ENCODE measurements at regions not wholly inside any gene's neighbourhood (a gene's known extent, or its start where the extent isn't known, plus 50 kb on each side); places are given as distances from the start of the nearest gene placed in this dataset.

DNA sequence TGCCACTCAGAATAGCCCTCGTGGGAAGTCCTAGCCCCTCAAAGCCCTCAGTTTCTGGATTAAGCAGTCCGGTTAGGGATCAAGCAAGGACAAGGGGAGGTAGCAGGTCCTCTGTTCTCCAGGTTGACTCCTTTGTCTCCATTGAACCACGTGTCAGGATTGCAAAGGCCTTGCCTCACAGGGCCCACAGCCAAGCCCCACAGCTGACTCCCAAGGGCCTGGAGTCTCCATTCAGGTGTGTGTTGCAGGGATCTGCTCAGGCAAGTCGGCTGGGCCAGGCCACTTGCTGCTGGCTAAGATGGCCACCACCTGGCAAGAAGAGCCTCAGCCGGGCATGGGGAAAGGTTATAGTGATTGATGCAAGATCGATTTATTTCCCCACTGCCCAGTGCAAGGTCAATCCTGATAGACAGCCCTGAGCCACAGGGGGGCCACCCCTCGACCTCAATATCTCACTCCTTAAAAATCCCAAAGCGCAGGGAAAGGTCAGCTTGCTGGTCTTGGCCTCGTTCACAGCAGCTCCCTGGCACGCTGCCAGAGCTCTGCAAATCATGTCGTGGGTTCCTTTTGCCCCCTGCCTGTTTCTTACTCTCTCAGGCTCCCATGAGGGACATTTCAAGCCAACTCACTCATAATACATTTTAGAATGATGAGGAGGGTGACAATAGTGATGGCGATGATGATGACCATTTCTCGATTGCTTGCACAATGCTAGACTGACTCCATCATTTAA is 75.9 kb downstream of the EDN3 start:
- DNase-seq = no peak

- no peak for DNase-seq
These were observed 76.6 kb downstream of the EDN3 start for GRCh38 chr20:59376998-59377397.

DNA sequence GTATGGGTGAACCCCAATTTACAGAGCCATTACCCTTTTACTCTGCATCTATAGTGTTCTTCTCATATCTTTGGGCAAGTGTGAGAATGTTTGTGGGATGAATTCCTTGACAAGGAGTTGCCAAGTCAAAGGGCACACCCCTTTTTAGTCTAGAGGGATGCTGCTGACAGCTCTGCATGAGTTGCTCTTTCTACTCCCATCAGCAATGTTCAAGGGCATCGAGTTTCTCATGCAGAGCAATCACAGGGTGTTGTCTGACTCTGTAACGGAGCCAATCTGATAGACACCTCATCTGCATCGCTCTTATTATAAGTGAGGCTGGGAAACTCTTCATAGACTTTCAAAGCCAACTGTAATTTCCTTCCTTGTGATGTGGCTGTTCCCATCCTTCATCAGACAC is 77.4 kb downstream of the EDN3 start:
- DNase-seq = no peak

DNA sequence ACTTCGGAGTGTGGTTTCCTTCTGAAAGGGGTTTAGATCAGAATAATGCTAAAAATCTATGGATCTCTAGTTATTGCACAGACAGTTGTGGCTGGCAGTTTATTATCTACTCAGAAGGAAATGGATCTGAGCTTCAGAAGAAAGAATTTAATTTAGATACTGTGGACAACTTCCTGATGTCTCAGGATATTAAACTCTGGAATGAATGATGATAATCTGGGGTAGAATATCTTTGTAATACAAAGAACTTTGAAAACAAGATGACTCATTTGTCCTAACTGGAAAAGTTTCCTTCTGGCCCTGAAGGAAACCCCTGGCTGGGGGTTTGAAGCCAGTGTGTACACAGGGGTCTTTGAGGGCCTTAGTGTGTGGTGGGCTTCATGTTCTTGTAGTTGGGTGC is 78.0 kb downstream of the EDN3 start:
- DNase-seq = no peak

- no peak for DNase-seq
These were observed 78.6 kb downstream of the EDN3 start for GRCh38 chr20:59378966-59379365.

DNA sequence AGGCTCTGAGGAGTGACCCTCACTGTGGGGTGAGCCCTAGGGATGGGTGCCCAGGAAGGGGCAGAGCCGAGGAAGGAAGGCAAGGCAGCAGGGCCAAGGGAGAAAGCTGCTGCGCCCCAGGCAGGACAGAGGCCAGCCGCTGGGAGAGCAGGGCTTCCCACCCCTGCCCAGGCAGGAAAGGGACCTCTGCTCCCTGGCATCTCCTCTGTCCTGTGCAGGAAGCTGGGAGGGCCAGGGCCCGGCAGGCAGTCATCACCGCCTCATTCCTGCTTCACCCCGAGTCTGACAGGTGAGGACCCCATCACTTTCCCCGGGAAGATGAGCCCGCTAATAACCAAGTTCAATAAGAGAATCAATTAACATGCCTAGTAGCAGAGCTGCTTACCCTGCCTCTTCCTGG is 81.3 kb downstream of the EDN3 start:
- no peak for DNase-seq

DNA sequence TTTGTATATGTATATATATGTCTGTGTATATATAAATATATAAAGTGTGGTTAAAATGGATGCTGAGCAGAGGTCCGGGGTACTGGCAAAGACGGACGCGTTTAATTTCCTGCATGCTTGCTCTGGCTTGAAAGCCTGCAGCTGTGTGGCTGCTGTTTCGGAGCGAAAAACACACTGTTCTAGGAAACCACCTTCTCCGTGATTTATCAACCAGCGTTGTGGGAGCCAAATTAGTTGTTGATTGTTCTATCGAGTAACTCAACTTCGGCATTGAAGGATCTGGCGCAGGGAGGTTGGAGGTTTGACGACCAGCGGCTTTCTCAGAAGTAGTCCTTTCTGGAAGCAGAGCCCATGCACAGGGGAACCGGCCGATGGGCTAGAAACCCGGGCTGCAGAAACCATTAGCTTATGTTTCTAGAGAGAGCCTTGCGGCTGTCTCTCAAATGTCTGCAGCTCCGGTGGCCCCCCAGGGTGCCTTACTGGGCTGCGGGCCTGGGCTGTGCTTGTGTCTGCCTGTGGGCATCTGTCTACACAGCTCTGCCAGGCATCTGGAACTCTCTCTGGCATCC is 81.8 kb downstream of the EDN3 start:
- DNase-seq = no peak

DNA sequence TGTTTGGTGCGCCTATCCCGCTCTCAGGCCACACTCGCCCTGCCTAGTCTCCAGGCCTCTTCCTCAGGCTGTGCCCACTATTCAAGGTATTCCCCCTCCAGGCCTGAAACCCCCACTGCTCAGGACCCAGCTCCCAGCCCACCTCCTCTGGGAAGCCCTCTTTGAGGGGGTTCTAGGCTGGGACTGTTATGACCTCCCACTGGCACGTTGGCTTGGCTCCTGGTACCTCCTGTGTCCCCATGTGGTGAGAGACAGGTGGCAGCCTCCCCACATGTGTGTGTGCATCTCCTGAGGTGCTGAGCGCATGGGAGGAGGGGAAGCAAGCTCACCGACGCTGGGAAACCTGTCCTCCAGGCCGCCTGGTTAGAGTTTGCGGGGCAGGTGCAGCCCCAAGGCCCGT is 82.5 kb downstream of the EDN3 start:
- no peak for DNase-seq

DNA sequence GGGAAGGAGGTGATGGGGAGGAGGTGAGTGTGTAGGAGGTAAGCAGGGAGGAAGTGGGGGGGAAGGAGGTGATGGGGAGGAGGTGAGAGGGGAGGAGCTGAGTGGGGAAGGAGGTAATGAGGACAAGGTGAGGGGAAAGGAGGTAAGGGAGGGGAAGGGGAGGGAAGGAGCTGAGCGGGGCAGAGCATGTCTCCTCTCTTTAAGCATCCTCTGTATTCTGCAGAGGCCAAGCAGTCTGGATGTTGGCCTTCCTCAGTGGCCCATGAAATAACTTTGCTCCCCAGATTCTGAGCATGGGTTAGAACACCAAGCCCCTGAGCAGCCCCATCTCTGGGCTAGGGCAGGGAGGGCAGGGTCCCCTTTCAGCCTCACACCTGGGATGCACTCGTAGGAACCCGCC is 84.6 kb downstream of the EDN3 start:
- DNase-seq = no peak

DNA sequence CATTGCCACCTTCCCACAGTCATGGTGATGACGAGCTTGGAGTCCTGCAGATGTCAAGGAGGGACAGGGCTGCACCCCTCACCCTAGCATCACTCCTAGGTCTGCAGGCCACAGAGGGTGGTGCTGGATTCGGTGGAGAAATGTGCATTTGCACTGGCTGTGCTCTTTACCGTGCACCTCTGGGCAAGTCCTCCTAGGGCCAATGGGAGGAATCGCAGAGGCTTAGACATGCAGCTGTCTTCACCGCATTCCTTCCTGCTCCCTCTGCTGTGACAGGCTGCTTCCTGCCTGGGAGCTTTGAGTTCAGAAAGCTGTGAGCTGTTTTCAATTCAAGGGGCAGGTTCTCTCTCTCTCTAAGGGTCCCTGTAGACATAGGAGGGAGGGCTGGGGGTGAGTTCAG is 85.1 kb downstream of the EDN3 start:
- no peak for DNase-seq

DNA sequence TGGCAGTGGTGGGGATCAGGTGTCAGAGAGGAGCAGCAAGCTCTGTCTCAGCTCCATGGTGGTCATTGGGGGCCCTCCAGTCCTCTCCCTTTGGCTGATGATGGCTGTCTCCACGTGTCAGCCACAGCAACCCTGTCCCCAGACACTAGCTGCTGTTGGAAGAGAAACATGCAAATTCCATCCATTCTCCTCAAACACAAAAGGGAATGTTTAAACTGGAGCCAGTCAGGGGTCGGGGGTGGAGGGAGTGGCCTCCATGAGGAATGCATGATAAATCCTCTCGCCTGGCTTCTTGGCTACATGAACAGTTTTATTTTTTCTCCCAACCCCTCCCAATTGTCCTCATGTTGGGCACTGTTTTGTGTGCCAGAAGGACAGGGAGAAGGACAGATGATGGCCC is 86.4 kb downstream of the EDN3 start:
- no peak for DNase-seq

GRCh38 chr20:59387891-59388290 is 87.5 kb downstream of the EDN3 start:
- no peak for DNase-seq

DNA sequence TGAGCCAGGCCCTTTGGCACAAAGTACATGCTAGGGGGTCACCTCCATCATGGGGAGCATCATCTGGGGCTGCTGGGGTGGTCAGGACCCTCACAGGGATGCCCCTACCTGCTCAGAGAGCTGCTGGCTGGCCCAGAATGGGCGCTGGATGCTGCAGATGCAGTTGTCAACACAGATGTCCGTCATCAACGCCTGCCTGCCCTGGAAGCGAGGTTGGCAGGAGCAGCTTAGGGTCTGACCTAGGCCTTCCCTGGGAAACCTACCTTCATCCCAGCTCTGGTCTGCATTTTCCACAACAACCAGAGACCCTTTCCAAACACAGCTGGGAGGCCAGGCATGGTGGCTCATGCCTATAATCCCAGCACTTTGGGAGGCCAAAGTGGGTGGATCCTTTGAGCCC is 88.0 kb downstream of the EDN3 start:
- no peak for DNase-seq

GRCh38 chr20:59390437-59390836 is 90.0 kb downstream of the EDN3 start:
- no peak for DNase-seq

DNA sequence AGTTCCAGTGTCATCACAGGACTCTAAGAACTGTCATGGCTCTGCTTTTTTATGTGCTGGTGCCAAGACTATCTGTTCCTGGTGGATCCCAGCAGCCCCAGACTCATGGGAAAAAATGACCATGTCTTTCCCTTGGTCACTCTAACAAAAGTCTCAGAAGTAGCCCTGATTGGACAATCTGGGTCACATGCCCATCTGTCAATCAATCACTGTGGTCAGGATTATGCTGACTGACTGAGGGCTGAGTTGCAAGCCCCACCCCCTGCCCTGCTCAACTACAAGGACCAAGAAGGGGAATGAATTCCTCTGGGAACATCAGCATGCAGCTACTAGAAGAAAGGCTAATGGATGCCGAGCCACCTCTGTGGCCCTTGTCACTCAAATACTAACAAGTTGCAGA is 91.6 kb downstream of the EDN3 start:
- no peak for DNase-seq

DNA sequence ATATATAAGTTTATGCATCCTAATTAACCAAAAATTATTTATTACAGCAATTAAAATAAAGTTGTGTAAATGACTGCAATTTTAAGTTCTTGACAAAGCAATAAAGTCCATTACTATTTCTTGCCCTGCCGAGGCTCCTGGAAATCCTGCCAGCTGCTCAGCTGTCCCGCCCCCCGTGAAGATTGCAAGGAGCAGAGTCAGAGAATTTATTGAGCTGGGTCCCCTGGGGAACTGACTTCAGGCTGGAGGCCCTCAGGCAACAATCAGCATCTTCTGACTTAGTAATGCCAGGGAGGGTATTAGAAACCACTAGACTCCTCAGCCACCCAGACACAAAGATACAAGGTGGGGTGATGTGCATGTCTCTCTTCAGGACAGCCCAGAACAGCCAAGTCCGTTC is 92.3 kb downstream of the EDN3 start:
- DNase-seq = no peak

DNA sequence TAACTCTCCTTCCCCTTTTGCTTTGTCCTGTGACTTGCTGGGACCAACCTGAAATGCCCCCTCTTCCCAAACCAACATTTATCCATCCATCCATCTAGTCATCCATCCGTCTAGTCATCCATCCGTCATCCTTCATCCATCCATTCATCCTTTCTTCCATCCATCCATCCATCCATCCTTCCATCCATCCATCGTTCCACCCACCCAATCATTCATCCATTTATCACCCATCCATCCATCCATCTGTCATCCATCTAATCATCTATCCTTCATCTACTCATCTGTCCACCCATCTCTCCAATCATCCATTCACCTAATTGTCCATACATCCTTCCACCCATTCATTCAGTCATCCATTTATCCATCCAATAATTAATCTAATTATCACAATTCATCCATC is 92.7 kb downstream of the EDN3 start:
- DNase-seq = no peak

- DNase-seq = no peak
These were observed 95.3 kb downstream of the EDN3 start for GRCh38 chr20:59395729-59396128.

- DNase-seq = no peak
These were observed 98.3 kb downstream of the EDN3 start for GRCh38 chr20:59398537-59399205.

- no peak for DNase-seq
These were observed 99.2 kb downstream of the EDN3 start for GRCh38 chr20:59399426-59400099.

GRCh38 chr20:59400708-59401107 is 100.3 kb downstream of the EDN3 start:
- DNase-seq = no peak

DNA sequence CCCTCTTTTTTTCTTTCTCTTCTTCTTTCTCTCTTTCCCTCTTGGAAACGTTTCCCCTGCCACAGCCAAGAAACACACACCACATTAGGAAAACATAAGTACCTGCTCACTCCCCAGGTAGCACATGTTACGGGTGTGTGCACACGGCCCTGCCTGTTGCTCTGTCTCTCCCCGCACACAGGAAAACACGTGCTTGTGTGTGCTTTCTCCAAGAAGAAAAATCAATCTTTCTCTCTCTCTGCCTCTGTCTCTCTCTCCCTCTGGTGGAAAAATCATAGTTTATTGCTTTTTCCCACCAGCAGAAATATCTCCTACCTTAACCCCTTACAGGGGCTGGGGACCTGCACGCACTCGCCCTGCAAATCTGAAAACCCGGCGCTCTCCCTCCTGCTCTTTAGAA is 102.3 kb downstream of the EDN3 start:
- DNase-seq = no peak

GRCh38 chr20:59403261-59403961 is 103.0 kb downstream of the EDN3 start:
- no peak for DNase-seq

- DNase-seq = no peak
These were observed 103.5 kb downstream of the EDN3 start for GRCh38 chr20:59403962-59404314.
